OCI-LY1 (cell line): ENCODE measurements at regions not wholly inside any gene's neighbourhood (a gene's known extent, or its start where the extent isn't known, plus 50 kb on each side); places are given as distances from the start of the nearest gene placed in this dataset.
"Not testable (repeated sequence)": the region's sequence is repeated elsewhere in the genome, so short reads cannot be mapped to it uniquely, and the experiment has no call there.

Experiments
- EZH2 ChIP-seq: fragments of 200-600 bp; sonication (generic), shearing (Covaris generic); IDR thresholded peaks from 2 replicates; pipeline ENCODE4 v1.8.0; 2017; ENCODE audit warnings: borderline replicate concordance, mixed run types, mild to moderate bottlenecking, antibody characterized with exemption, low read length, moderate library complexity, mixed read lengths
- TF ChIP-seq, protein P1 (sequence below): fragments of 200-600 bp; sonication (generic), shearing (Covaris generic); IDR thresholded peaks from 2 replicates; pipeline ENCODE4 v1.5.1; 2017; ENCODE audit warnings: mild to moderate bottlenecking, antibody characterized with exemption, low read length, moderate library complexity, mixed read lengths

DNA sequence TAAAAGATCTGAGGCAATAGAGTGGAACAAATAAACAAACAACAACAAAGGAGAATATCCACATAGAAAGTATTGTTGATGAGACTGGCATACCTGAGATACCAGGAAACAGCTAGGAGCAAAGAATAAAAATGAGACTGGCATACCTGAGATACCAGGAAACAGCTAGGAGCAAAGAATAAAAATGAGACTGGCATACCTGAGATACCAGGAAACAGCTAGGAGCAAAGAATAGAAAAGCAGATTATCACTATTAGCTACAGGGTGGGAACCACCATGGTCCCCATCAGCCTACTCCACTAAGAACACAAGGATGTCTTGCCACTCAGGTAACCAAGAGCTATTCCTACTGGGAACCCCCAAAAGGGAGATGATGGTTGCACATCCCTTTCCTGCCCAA, 230.2 kb upstream of the MMS22L start:
- TF ChIP-seq, protein P1, sequence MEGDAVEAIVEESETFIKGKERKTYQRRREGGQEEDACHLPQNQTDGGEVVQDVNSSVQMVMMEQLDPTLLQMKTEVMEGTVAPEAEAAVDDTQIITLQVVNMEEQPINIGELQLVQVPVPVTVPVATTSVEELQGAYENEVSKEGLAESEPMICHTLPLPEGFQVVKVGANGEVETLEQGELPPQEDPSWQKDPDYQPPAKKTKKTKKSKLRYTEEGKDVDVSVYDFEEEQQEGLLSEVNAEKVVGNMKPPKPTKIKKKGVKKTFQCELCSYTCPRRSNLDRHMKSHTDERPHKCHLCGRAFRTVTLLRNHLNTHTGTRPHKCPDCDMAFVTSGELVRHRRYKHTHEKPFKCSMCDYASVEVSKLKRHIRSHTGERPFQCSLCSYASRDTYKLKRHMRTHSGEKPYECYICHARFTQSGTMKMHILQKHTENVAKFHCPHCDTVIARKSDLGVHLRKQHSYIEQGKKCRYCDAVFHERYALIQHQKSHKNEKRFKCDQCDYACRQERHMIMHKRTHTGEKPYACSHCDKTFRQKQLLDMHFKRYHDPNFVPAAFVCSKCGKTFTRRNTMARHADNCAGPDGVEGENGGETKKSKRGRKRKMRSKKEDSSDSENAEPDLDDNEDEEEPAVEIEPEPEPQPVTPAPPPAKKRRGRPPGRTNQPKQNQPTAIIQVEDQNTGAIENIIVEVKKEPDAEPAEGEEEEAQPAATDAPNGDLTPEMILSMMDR, result not testable (repeated sequence)
- TF ChIP-seq EZH2, result not testable (repeated sequence)
